Mesenchymal stem cell (in vitro differentiated cells and primary cell): ENCODE measurements at regions not wholly inside any gene's neighbourhood (a gene's known extent, or its start where the extent isn't known, plus 50 kb on each side); places are given as distances from the start of the nearest gene placed in this dataset.
"Not testable (repeated sequence)": the region's sequence is repeated elsewhere in the genome, so short reads cannot be mapped to it uniquely, and the experiment has no call there.

Experiments
- DNase-seq: peaks from one replicate; pipeline ENCODE4 v3.0.0-alpha.2; 2013
- H2AFZ ChIP-seq: one replicate; pipeline ENCODE4 v1.6.1; 2013; ENCODE audit warnings: low read depth, mild to moderate bottlenecking, control low read depth, inconsistent platforms, low read length, moderate library complexity
- H2AK5ac ChIP-seq: 2 replicates; pipeline ENCODE4 v1.6.1; 2013; ENCODE audit warnings: low read length, moderate library complexity, mild to moderate bottlenecking, inconsistent platforms; ENCODE audit not compliant: severe bottlenecking
- H2BK120ac ChIP-seq: one replicate; pipeline ENCODE4 v1.6.1; 2013; ENCODE audit warnings: low read depth, mild to moderate bottlenecking, inconsistent platforms, low read length, moderate library complexity
- H2BK12ac ChIP-seq, 2 experiments: one replicate each; pipeline ENCODE4 v1.6.1; 2013; ENCODE audit warnings: inconsistent platforms in 2 of 2, low read length in 2 of 2, mild to moderate bottlenecking in 2 of 2, moderate library complexity in 2 of 2, control low read depth in 1 of 2
- H2BK15ac ChIP-seq: one replicate; pipeline ENCODE4 v1.6.1; 2013; ENCODE audit warnings: mild to moderate bottlenecking, low read depth, inconsistent platforms; ENCODE audit not compliant: poor library complexity, severe bottlenecking
- H2BK5ac ChIP-seq: 2 replicates; pipeline ENCODE4 v1.6.1; 2013; ENCODE audit warnings: low read depth, mild to moderate bottlenecking, low read length, control low read depth, inconsistent platforms; ENCODE audit not compliant: poor library complexity, severe bottlenecking
- H3K14ac ChIP-seq, 2 experiments: one replicate each; pipeline ENCODE4 v1.6.1; 2013; ENCODE audit warnings: inconsistent platforms in 2 of 2, low read length in 2 of 2, control low read depth in 1 of 2, mild to moderate bottlenecking in 1 of 2, moderate library complexity in 1 of 2
- H3K18ac ChIP-seq, 2 experiments: one replicate each; pipeline ENCODE4 v1.6.1; 2013; ENCODE audit warnings: inconsistent platforms in 2 of 2, low read length in 2 of 2, control low read depth in 1 of 2, low read depth in 1 of 2, mild to moderate bottlenecking in 1 of 2
- H3K23ac ChIP-seq, 2 experiments: one replicate each; pipeline ENCODE4 v1.6.1; 2013; ENCODE audit warnings: inconsistent platforms in 2 of 2, low read length in 2 of 2, mild to moderate bottlenecking in 2 of 2, moderate library complexity in 2 of 2, control low read depth in 1 of 2
- H3K27ac ChIP-seq: 2 replicates; pipeline ENCODE4 v1.5.1; 2013; ENCODE audit warnings: mild to moderate bottlenecking, moderate library complexity, low read length, control low read depth, inconsistent platforms; ENCODE audit not compliant: poor library complexity, severe bottlenecking
- H3K27me3 ChIP-seq, 2 experiments: 2 replicates each; pipeline versions ENCODE4 v1.6.1 to v1.7.0; 2013; ENCODE audit warnings: low read length in 2 of 2, mild to moderate bottlenecking in 2 of 2, moderate library complexity in 2 of 2, control low read depth in 1 of 2, inconsistent platforms in 1 of 2; ENCODE audit not compliant: control insufficient read depth in 1 of 2, insufficient read depth in 1 of 2
- H3K36me3 ChIP-seq, 2 experiments: 2 replicates each; pipeline versions ENCODE4 v1.6.1 to v1.7.0; 2013; ENCODE audit warnings: low read length in 2 of 2, control low read depth in 1 of 2, inconsistent platforms in 1 of 2, low read depth in 1 of 2, mild to moderate bottlenecking in 1 of 2; ENCODE audit not compliant: insufficient read depth in 2 of 2, control insufficient read depth in 1 of 2
- H3K4ac ChIP-seq, 2 experiments: one replicate each; pipeline ENCODE4 v1.6.1; 2013; ENCODE audit warnings: inconsistent platforms in 2 of 2, low read length in 2 of 2, mild to moderate bottlenecking in 2 of 2, moderate library complexity in 2 of 2, control low read depth in 1 of 2, low read depth in 1 of 2
- H3K4me1 ChIP-seq: 2 replicates; pipeline ENCODE4 v1.6.1; 2013; ENCODE audit warnings: low read depth, low read length, control low read depth; ENCODE audit not compliant: control insufficient read depth, insufficient read depth
- H3K4me2 ChIP-seq: 2 replicates; pipeline ENCODE4 v1.6.1; 2013; ENCODE audit warnings: low read length, mild to moderate bottlenecking, inconsistent platforms; ENCODE audit not compliant: poor library complexity, severe bottlenecking
- H3K4me3 ChIP-seq, 2 experiments: 2 replicates each; pipeline versions ENCODE4 v1.5.1 to v1.7.0; 2013; ENCODE audit warnings: low read length in 2 of 2, mild to moderate bottlenecking in 2 of 2, control low read depth in 1 of 2, low read depth in 1 of 2; ENCODE audit not compliant: insufficient read depth in 1 of 2
- H3K79me1 ChIP-seq: replicated peaks from 2 replicates; pipeline ENCODE4 v1.6.1; 2013; ENCODE audit warnings: mild to moderate bottlenecking, control low read depth, low read length, inconsistent platforms; ENCODE audit not compliant: poor library complexity, severe bottlenecking
- H3K9ac ChIP-seq: 2 replicates; pipeline ENCODE4 v1.7.0; 2013; ENCODE audit warnings: mild to moderate bottlenecking, low read length, moderate library complexity
- H3K9me3 ChIP-seq: 2 replicates; pipeline ENCODE4 v1.7.0; 2013; ENCODE audit warnings: mild to moderate bottlenecking, low read length; ENCODE audit not compliant: control insufficient read depth
- H4K8ac ChIP-seq: one replicate; pipeline ENCODE4 v1.6.1; 2013; ENCODE audit warnings: inconsistent platforms, mild to moderate bottlenecking, low read length, moderate library complexity
- H4K91ac ChIP-seq: one replicate; pipeline ENCODE4 v1.6.1; 2013; ENCODE audit warnings: mild to moderate bottlenecking, low read length, inconsistent platforms
- WGBS: methylation state at CpG from one replicate; pipeline ENCODE4 v1.1.7; 2013; ENCODE audit warnings: mixed read lengths; 5-methylcytosine and 5-hydroxymethylcytosine counted together

DNA sequence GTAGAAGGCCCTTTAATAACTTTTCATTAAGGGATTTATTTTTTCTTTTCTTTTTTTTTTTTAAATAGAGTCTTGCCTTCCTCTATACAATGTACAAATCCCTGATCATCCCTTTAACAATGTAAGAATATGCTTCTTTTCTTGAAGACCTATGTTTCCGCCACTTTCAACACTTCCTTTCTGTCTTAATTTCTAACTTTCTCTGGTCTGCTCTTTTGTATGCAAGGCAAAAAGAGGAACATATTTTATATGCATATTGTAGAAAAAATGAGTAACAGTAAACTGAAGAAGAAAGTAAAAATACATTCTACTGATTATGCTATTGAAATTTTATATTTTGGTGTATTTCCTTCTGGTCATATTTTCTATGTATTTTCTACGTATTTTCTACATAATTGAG is 484.7 kb downstream of the TFAP2B start:
- DNase-seq: no peak
- Histone ChIP-seq H2BK12ac (no peak overlapping the region), H3K27ac (no peak overlapping the region), H3K4me1 (no peaks in the 10 kb centered on the region), H3K23ac (no peak overlapping the region), H2BK120ac (no peak overlapping the region), H4K8ac (no peak overlapping the region), H3K4ac (no peak overlapping the region), H2AK5ac (no peak overlapping the region), H3K27me3 (no peaks in the 10 kb centered on the region), H4K91ac (no peak overlapping the region), H3K4me3 (no peak overlapping the region), H3K36me3 (no peaks in the 10 kb centered on the region), H2BK5ac (no peak overlapping the region), H3K4me2 (no peak overlapping the region), H3K9ac (no peak overlapping the region), H3K18ac (no peak overlapping the region), H2AFZ (no peak overlapping the region), H2BK15ac (no peak overlapping the region), H3K14ac (no peak overlapping the region), H3K79me1 (no peaks in the 10 kb centered on the region), H3K9me3 (no peaks in the 10 kb centered on the region)
- WGBS: 100% methylated on average over 1 of the region's 2 CpGs

DNA sequence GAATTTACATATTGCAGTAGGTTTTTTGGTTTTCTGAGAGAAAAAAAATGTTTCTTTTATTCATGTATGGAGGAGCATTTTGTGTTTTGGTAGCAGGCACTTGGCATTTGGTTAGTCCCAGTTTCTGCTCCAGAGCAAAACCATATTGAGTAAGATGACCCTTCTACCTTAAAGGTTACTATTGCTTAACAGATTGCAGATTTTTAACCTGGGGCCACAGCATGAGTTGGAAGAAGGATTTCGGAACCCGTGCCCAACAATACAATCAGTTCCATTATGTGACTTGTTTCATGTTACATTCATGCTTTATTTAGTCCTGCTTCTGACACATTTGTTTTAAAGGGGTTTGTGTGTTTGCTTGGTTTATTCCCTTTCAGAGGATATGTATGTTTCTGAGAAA is 496.3 kb downstream of the TFAP2B start:
- no peak for DNase-seq
- H3K27ac ChIP-seq: no peak overlapping the region
- no peak overlapping the region for H2AK5ac ChIP-seq
- no peak overlapping the region for H3K9ac ChIP-seq
- no peaks in the 10 kb centered on the region for H3K4me1 ChIP-seq
- H4K91ac ChIP-seq: no peak overlapping the region
- no peak overlapping the region for H3K23ac ChIP-seq
- no peak overlapping the region for H3K14ac ChIP-seq
- no peaks in the 10 kb centered on the region for H3K36me3 ChIP-seq
- H3K4me3 ChIP-seq: no peak overlapping the region
- H2AFZ ChIP-seq: no peak overlapping the region
- H2BK120ac ChIP-seq: no peak overlapping the region
- H2BK5ac ChIP-seq: no peak overlapping the region
- no peaks in the 10 kb centered on the region for H3K27me3 ChIP-seq
- H3K4ac ChIP-seq: no peak overlapping the region
- H3K79me1 ChIP-seq: no peaks in the 10 kb centered on the region
- H4K8ac ChIP-seq: no peak overlapping the region
- no peak overlapping the region for H3K18ac ChIP-seq
- no peak overlapping the region for H3K4me2 ChIP-seq
- WGBS: 73% methylated on average over 2 of the region's 2 CpGs
- H2BK12ac ChIP-seq: no peak overlapping the region
- H2BK15ac ChIP-seq: no peak overlapping the region
- H3K9me3 ChIP-seq: no peaks in the 10 kb centered on the region

DNA sequence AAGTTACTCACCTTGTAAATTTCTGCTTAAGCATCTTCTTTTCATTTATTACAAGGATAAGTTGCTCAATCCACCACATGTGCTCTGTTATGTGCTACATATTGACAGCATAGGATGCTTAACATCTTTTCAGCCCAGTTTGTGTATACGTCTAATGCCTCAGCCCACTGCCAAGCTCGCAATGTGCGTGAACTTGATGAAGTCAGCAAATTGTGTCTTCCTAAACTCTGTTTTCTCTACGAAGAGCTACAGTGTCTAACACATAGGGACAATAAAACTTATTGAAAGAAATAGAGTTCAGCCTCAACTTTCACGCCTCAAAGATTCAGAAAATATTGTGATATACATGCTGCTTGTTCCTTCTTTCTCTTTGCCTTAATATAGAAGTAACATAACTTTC is 500.0 kb downstream of the TFAP2B start:
- WGBS: 50% methylated on average over 2 of the region's 5 CpGs
- no peak for DNase-seq
- no peak overlapping the region for H2BK120ac ChIP-seq

DNA sequence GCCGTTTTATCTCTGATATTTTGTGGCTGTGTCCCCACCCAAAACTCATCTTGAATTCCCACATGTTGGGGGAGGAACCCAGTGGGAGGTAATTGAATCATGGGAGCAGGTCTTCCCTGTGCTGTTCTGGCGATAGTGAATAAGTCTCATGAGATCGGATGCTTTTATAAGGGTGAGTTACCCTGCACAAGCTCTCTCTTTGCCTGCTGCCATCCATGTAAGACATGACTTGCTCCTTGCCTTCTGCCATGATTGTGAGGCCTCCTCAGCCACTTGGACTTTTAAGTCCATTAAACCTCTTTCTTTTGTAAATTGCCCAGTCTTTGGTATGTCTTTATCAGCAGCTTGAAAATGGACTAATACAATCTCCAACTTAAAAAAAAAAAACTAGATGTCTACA is 502.8 kb downstream of the TFAP2B start:
- not testable (repeated sequence) for H3K79me1 ChIP-seq, H3K4ac ChIP-seq, H3K27me3 ChIP-seq, H3K4me3 ChIP-seq, H3K36me3 ChIP-seq, DNase-seq, H2AK5ac ChIP-seq, H2BK15ac ChIP-seq, H3K18ac ChIP-seq, H2AFZ ChIP-seq, H3K27ac ChIP-seq, H2BK120ac ChIP-seq, H3K14ac ChIP-seq, H3K23ac ChIP-seq, H4K91ac ChIP-seq, H3K9ac ChIP-seq, H2BK12ac ChIP-seq, H4K8ac ChIP-seq, H3K4me2 ChIP-seq, H3K4me1 ChIP-seq, H2BK5ac ChIP-seq, H3K9me3 ChIP-seq
- WGBS: 97% methylated on average over 3 of the region's 3 CpGs

More for the DNA sequence above, 500.0 kb downstream of the TFAP2B start:
- H3K4me3 ChIP-seq: no peak overlapping the region
- H3K9ac ChIP-seq: no peak overlapping the region
- H2AK5ac ChIP-seq: no peak overlapping the region
- no peaks in the 10 kb centered on the region for H3K27me3 ChIP-seq
- H2AFZ ChIP-seq: no peak overlapping the region
- no peak overlapping the region for H3K14ac ChIP-seq
- H2BK5ac ChIP-seq: no peak overlapping the region
- H3K4me2 ChIP-seq: no peak overlapping the region
- no peaks in the 10 kb centered on the region for H3K9me3 ChIP-seq
- H3K36me3 ChIP-seq: no peaks in the 10 kb centered on the region
- H3K27ac ChIP-seq: no peak overlapping the region
- H3K4me1 ChIP-seq: no peaks in the 10 kb centered on the region
- no peak overlapping the region for H3K4ac ChIP-seq
- no peak overlapping the region for H2BK15ac ChIP-seq
- no peak overlapping the region for H4K8ac ChIP-seq
- H3K18ac ChIP-seq: no peak overlapping the region
- H3K23ac ChIP-seq: no peak overlapping the region
- H2BK12ac ChIP-seq: no peak overlapping the region
- no peak overlapping the region for H4K91ac ChIP-seq
- H3K79me1 ChIP-seq: no peaks in the 10 kb centered on the region
